Forelimb muscle (tissue), 1 donor: ENCODE measurements at regions not wholly inside any gene's neighbourhood (a gene's known extent, or its start where the extent isn't known, plus 50 kb on each side); places are given as distances from the start of the nearest gene placed in this dataset.
A peak's percentile ranks its signal among the peaks of the same experiment; 100 is the strongest.

Experiments
- DNase-seq: peaks from one replicate; pipeline ENCODE4 v3.0.0-alpha.2; 2013; ENCODE audit warnings: low read depth

GRCh38 chr3:188060264-188060835 is 93.6 kb upstream of the LPP start:
- no peak for DNase-seq

GRCh38 chr3:188060840-188061544 is 93.0 kb upstream of the LPP start:
- no peak for DNase-seq

- DNase-seq = peak; percentile 57
These were observed 91.7 kb upstream of the LPP start for GRCh38 chr3:188062216-188062615.

GRCh38 chr3:188064831-188065493 is 89.0 kb upstream of the LPP start:
- DNase-seq = no peak

GRCh38 chr3:188066141-188066540 is 87.8 kb upstream of the LPP start:
- DNase-seq = no peak

GRCh38 chr3:188067932-188068331 is 86.0 kb upstream of the LPP start:
- DNase-seq = no peak

- DNase-seq = no peak
These were observed 85.6 kb upstream of the LPP start for GRCh38 chr3:188068342-188068741.

- DNase-seq = no peak
These were observed 82.3 kb upstream of the LPP start for GRCh38 chr3:188071636-188072035.

- no peak for DNase-seq
These were observed 77.8 kb upstream of the LPP start for GRCh38 chr3:188076176-188076575.

- no peak for DNase-seq
These were observed 76.7 kb upstream of the LPP start for GRCh38 chr3:188077160-188077799.

GRCh38 chr3:188080091-188080490 is 73.9 kb upstream of the LPP start:
- no peak for DNase-seq

- DNase-seq = peak; percentile 74
These were observed 71.9 kb upstream of the LPP start for GRCh38 chr3:188082031-188082430.

GRCh38 chr3:188082450-188082849 is 71.5 kb upstream of the LPP start:
- DNase-seq = no peak

GRCh38 chr3:188083011-188083410 is 70.9 kb upstream of the LPP start:
- no peak for DNase-seq

GRCh38 chr3:188084752-188085583 is 69.0 kb upstream of the LPP start:
- no peak for DNase-seq

- no peak for DNase-seq
These were observed 68.1 kb upstream of the LPP start for GRCh38 chr3:188085584-188086560.

- no peak for DNase-seq
These were observed 64.8 kb upstream of the LPP start for GRCh38 chr3:188088948-188089685.

- no peak for DNase-seq
These were observed 63.2 kb upstream of the LPP start for GRCh38 chr3:188090620-188091309.

GRCh38 chr3:188091746-188092145 is 62.2 kb upstream of the LPP start:
- DNase-seq = no peak
